ENCODE measurements at regions not wholly inside any gene's neighbourhood (a gene's known extent, or its start where the extent isn't known, plus 50 kb on each side); places are given as distances from the start of the nearest gene placed in this dataset.

DNA sequence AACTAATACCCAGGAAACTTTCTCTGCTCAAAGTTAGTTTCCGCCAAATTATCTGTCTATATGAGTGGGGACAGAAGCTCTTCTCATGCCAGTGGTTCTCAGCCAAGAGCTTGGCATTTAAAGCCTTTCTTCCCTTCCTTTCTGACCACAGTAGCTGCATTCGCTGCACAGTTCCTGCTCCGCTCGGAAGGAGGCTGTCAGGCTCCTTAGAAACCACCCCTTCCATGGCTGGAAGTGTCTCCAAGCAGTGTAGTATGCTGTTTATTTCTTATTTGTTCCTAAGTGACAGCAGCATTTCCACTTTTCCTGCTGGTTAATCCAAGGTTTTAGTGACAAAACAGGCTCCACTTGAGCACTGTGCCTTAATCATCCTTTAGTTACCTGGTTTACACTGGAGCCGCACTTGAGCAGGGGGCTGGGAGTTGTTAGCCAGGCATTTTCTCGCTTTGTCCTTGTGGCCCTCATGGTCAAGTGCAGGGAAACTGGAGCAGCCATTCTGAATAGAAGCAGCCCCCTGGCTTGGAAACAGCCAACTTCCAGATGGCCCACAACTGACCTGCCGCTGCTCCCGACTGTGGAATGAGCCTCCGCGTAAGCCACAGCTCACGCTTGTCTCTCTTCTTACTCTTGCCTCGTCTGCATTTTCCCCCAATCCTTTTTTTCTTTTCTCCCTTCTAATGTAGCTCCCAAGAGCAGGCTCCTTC lies 739.4 kb upstream of the TENM3 start:
- TF ChIP-seq, protein P1, sequence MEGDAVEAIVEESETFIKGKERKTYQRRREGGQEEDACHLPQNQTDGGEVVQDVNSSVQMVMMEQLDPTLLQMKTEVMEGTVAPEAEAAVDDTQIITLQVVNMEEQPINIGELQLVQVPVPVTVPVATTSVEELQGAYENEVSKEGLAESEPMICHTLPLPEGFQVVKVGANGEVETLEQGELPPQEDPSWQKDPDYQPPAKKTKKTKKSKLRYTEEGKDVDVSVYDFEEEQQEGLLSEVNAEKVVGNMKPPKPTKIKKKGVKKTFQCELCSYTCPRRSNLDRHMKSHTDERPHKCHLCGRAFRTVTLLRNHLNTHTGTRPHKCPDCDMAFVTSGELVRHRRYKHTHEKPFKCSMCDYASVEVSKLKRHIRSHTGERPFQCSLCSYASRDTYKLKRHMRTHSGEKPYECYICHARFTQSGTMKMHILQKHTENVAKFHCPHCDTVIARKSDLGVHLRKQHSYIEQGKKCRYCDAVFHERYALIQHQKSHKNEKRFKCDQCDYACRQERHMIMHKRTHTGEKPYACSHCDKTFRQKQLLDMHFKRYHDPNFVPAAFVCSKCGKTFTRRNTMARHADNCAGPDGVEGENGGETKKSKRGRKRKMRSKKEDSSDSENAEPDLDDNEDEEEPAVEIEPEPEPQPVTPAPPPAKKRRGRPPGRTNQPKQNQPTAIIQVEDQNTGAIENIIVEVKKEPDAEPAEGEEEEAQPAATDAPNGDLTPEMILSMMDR (IDR thresholded peaks at IDR 0.05; ENCODE audit: insufficient read depth, low read length), result no peak
- TF ChIP-seq, protein P2, sequence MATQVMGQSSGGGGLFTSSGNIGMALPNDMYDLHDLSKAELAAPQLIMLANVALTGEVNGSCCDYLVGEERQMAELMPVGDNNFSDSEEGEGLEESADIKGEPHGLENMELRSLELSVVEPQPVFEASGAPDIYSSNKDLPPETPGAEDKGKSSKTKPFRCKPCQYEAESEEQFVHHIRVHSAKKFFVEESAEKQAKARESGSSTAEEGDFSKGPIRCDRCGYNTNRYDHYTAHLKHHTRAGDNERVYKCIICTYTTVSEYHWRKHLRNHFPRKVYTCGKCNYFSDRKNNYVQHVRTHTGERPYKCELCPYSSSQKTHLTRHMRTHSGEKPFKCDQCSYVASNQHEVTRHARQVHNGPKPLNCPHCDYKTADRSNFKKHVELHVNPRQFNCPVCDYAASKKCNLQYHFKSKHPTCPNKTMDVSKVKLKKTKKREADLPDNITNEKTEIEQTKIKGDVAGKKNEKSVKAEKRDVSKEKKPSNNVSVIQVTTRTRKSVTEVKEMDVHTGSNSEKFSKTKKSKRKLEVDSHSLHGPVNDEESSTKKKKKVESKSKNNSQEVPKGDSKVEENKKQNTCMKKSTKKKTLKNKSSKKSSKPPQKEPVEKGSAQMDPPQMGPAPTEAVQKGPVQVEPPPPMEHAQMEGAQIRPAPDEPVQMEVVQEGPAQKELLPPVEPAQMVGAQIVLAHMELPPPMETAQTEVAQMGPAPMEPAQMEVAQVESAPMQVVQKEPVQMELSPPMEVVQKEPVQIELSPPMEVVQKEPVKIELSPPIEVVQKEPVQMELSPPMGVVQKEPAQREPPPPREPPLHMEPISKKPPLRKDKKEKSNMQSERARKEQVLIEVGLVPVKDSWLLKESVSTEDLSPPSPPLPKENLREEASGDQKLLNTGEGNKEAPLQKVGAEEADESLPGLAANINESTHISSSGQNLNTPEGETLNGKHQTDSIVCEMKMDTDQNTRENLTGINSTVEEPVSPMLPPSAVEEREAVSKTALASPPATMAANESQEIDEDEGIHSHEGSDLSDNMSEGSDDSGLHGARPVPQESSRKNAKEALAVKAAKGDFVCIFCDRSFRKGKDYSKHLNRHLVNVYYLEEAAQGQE (IDR thresholded peaks at IDR 0.05; ENCODE audit: insufficient replicate concordance, low read depth), result no peak
- TF ChIP-seq POLR2AphosphoS5 (IDR thresholded peaks at IDR 0.05; ENCODE audit: low read depth) (no peak), GABPA (IDR thresholded peaks at IDR 0.05; ENCODE audit: low read depth) (no peak), SPI1 (IDR thresholded peaks at IDR 0.05; ENCODE audit: borderline replicate concordance, low read depth) (no peak)

Data from HL-60 (cell line).